ENCODE measurements at regions not wholly inside any gene's neighbourhood (a gene's known extent, or its start where the extent isn't known, plus 50 kb on each side); places are given as distances from the start of the nearest gene placed in this dataset.

DNA sequence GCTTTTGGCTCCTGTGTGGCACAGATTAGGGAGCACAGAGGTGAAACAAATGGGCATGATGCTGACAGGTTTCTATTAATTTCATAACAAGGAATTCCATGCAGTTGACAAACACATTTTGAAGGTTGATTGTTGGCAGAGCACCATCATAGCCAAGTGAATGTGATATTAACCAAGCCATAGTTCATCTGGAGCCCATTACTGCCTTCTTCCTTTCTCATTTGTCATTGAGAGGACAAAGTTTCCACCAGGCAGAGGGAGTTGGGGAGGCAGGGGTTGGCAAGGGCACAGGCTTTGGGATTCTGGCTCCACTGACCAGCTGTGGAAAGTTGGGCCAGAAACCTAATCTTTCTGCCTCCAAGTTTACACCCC, 325.2 kb downstream of the MFSD1 start:
- DNase-seq (ENCODE audit: low read depth in 3 of 3): no peak

- no peak for DNase-seq (ENCODE audit: low read depth in 3 of 3)
These were observed 326.8 kb downstream of the MFSD1 start for GRCh38 chr3:159128628-159129027.

- no peak for DNase-seq (ENCODE audit: low read depth in 3 of 3)
These were observed 328.3 kb downstream of the MFSD1 start for GRCh38 chr3:159130108-159130507.

DNA sequence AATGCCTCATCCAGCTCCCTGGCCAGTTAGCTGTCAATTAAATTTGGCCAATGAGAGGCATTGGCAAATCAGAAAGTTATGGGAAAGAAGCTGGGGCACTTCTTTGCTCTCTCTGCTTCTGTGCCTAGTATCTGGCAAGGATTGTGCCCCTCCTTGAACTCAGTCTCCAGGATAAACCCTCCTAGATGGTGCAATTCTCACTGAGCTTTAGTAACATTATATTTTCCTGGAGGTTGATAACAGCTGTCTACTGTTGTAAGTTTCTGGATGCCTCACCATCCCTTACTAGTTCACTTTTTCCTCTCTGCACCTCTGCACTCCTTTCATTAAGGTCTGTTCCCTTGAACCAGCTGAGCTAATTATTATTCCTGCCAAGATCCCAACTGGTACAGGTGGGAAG, 329.5 kb downstream of the MFSD1 start:
- no peak for DNase-seq (ENCODE audit: low read depth in 3 of 3)

GRCh38 chr3:159137949-159138348, 336.1 kb downstream of the MFSD1 start:
- no peak for DNase-seq (ENCODE audit: low read depth in 3 of 3)

GRCh38 chr3:159139326-159139725, 337.5 kb downstream of the MFSD1 start:
- no peak for DNase-seq (ENCODE audit: low read depth in 3 of 3)

DNA sequence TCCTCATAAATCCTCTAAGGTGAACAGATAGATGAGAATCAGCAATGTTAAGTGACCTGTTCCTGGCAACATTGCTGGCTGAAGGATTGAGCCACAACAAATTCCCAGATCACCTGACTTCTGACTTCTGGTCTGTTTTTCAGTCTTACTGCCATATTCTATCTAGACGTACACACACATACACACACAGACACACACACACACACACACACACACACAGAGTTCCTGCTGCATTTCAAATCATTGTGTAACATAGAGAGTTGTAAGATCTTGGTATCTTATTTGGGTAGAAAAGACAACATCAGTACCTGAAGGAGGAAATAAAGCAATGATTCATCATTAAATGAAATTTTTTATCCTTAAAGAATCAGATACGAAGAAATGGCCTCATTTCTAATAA, 342.6 kb downstream of the MFSD1 start:
- DNase-seq (ENCODE audit: low read depth in 3 of 3): no peak

GRCh38 chr3:159144891-159145290, 343.0 kb downstream of the MFSD1 start:
- DNase-seq (ENCODE audit: low read depth in 3 of 3): no peak

DNA sequence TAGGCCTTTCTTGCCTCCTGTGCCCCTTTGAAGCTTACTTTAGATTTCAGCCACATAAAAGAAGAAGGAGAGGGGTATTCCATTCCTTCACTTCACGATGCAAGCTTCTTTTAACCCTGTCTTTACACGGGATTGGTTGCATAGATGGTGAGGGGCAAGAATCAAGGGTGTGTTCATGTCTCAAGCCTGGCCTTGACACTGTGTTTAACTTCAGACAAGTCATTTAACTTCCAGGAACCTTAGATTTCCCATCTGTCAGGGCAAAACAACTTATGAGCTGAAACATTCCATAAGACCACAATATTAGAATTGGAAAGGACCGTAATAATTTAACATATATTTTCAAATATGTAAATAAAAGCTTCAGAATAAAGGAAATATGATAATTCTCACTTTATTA, 344.5 kb downstream of the MFSD1 start:
- DNase-seq (ENCODE audit: low read depth in 3 of 3): no peak

DNA sequence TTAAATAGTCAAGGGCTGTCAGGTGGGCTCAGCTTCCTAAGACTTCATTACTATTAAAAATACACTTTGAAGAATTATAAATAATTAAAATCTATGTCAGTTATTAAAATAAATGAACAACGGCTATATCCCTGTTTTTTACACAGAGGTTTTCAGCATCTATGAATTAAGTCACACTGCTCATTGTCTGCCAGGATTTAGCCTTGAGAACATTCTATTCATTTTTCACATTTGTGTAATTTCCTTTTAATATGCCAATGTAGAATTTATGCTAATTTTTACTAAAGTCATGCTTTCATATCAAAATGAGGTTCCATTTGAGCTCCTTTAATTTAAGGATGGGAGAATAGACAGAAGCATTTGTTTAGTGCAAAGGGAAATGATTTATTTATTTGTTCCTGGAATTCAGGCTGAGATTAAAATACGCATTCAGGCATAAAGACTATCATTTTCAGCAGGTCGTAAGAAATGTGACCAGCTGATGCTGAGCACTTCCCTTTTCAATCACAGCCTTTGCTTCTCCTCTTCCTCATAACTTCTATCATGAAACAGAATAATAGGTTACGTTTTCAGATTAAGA, 345.1 kb downstream of the MFSD1 start:
- no peak for DNase-seq (ENCODE audit: low read depth in 3 of 3)

DNA sequence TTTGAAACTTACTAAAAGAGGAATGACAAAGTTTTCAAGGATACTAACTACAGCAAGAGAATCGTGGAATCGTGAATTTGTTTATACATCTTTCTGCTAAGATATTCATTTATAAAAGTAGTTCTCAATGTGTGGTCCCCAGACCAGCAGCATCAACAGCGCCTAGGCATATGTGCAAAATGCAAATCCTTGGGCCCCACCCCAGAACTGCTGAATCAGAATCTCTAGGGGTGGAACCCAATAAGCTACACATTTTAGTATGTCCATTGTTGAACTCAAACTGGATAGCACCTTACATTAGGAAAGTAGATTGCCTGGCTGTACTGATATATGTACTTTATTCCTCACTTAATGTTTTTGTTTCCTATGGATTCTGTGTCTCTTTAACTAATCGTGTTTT, 346.0 kb downstream of the MFSD1 start:
- DNase-seq (ENCODE audit: low read depth in 3 of 3): no peak

GRCh38 chr3:159148466-159148865, 346.6 kb downstream of the MFSD1 start:
- no peak for DNase-seq (ENCODE audit: low read depth in 3 of 3)

- DNase-seq (ENCODE audit: low read depth in 3 of 3): no peak
These were observed 347.3 kb downstream of the MFSD1 start for GRCh38 chr3:159149131-159149530.

- DNase-seq (ENCODE audit: low read depth in 3 of 3): no peak
These were observed 347.8 kb downstream of the MFSD1 start for GRCh38 chr3:159149633-159150032.

DNA sequence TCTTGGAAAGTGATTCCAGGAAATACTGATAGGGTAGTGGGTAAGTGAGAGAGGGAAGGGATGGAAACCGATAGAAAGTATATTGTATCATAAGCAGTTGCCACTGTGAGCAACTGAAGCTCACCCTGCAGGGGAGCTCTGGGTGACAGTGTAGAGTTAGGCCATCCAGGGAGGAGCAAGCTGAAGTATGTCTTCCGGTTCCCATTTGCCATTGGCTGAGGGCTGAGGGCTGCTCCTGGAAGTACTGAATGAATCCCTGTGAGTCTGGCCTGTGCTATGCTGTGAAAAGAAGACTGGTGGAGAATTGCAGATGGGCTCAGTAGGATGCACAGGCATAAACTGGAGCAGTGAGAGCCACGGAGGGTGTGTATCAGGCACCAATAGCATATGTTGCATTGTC, 348.3 kb downstream of the MFSD1 start:
- no peak for DNase-seq (ENCODE audit: low read depth in 3 of 3)

- no peak for DNase-seq (ENCODE audit: low read depth in 3 of 3)
These were observed 349.3 kb downstream of the MFSD1 start for GRCh38 chr3:159151130-159151529.

- no peak for DNase-seq (ENCODE audit: low read depth in 3 of 3)
These were observed 355.4 kb downstream of the MFSD1 start for GRCh38 chr3:159157275-159157674.

DNA sequence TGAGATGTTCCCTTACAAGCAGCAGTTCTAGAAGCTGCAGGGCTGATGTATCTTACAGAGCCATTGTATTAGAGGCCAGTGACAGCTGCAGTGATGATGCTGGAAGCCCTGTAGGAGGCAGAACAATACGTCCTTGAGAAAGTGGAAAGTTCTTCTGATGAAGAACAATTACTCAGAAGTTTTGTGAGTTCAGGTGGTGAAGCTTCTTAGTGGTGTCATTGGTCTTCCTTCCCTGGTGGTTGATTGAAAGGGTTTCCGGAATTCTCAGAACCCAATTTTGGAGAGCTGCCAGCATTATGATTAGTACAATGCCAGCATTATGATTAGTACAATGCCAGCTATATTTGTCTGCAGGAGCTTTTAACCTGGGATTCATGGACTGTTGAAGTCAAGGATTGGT, 356.4 kb downstream of the MFSD1 start:
- no peak for DNase-seq (ENCODE audit: low read depth in 3 of 3)

DNA sequence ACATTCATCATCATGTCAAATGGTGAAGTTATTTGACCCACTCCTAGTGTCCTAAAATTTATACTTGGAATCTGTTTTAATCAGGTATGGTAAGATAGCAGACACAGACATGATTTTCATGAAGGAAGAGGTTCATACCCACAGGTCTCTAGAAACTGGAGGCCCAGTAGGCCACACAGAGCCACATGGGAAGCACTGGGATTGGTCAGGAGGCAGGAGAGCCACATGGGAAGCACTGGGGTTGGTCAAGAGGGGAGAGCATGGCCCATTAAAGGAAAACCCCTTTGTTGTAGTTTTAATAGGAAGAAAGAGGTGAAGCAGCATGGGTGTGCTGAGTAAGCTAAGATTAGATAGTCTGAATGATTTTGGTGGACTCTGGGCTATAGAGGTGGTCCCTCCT, 356.9 kb downstream of the MFSD1 start:
- DNase-seq (ENCODE audit: low read depth in 3 of 3): no peak

DNA sequence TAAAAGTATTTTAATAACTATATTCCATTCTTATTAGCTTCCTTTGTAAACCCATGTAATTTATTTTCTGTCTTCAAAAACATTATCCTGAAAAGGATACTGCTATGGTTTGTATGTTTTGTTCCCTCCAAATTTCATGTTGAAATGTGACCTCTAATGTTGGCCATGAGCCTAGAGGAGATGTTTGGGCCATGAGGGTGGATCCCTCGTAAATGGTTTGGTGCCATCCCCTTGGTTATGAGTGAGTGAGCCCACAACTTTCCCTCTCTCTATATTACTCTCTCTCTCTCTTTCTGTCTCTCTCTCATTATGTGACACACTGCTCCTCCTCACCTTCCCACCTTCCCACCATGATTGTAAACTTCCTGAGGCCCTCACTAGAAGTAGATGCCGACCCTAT, 357.7 kb downstream of the MFSD1 start:
- no peak for DNase-seq (ENCODE audit: low read depth in 3 of 3)

DNA sequence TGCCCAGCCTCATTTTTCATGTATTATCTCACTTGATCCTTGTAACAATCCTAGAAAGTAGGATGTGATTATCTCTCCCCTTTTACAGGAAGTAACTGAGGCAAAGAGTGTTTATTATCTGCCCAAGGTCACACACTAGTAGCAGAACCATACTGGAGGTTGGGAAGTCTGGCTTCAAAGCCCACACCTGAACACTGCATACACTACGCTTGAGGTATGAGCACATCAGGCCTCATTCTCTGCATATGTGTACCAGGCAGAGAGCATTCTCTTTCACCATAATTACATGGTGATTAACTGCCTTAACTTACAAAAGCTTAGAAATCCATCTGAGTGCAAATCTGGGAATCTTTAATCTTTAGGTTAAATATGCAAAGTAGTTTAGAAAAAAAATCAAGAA, 361.8 kb downstream of the MFSD1 start:
- no peak for DNase-seq (ENCODE audit: low read depth in 3 of 3)

GRCh38 chr3:159165961-159166360, 364.1 kb downstream of the MFSD1 start:
- no peak for DNase-seq (ENCODE audit: low read depth in 3 of 3)

DNA sequence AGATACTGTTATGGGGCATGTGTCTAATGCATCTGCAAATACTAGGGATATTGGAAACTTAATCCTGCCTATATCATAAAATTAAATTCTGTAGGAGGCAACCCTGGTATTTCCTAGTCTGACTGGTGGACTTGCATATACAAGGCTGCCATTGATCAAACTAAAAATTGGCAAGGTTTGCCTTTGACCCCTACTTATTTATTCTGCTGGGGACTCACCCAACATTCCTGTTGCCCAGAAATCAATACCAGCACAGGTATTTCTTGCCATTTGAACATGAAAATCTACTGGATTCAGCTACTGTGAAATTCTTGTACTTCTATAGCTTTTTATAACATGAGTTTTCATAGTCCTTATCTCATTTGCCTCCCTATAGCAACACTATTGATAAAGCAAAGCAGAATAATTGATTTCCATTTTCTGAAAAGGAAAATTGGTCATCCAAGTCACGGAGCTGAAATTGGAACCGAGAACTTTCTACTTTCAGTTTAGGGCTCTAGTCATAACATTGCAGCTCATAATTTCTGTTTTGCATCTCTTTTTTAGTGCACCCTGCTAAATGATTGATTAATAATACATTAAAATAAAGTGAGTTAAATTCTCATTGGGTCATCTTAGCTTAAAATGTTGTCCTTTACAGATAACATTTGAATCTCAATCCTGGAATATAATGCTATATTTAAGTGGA, 365.2 kb downstream of the MFSD1 start:
- no peak for DNase-seq (ENCODE audit: low read depth in 3 of 3)

DNA sequence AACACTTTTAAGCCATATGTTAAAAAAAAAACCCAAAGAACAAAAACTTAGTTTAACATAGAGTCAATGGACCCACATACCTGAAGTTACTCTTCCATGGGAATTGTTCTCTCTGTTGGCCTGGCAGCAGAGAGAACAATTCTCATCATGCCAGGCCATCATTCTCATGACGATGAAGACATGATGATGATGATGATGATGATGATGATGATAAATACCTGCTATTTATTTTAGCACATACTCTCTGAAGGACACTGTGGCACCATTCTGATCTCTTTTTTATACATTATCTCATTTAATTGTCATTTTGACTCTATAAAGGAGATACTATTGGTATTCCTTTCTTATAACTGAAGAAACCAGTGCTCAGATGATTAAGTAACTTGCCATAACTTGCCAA, 366.9 kb downstream of the MFSD1 start:
- DNase-seq (ENCODE audit: low read depth in 3 of 3): no peak
